Activated CD4-positive, alpha-beta T cell treated with anti-CD3 and anti-CD28 coated beads for 48 hours (primary cell): ENCODE measurements at regions not wholly inside any gene's neighbourhood (a gene's known extent, or its start where the extent isn't known, plus 50 kb on each side); places are given as distances from the start of the nearest gene placed in this dataset.

ENCODE experiments used
- DNase-seq: peaks from one replicate; pipeline ENCODE4 v3.0.0-alpha.2; 2020

DNA sequence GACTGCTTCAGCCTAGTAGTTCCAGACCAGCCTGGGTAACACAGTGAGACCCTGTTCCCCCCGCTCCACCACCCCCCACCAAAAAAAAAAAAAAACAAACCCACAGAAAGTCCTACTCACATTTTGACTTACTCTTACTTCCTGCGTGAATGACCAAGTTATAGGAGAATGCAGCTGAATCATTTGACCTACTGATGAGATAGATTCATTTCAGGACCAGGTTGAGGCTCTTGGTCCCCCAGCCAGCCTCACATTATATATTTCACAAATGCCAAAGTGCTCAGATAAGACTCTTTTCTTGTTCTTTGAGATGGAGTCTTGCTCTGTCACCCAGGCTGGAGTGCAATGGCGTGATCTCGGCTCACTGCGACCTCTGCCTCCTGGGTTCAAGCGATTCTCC lies 70.2 kb downstream of the KLF5 start:
- DNase-seq = no peak
